OCI-M1 (cell line): ENCODE measurements at regions not wholly inside any gene's neighbourhood (a gene's known extent, or its start where the extent isn't known, plus 50 kb on each side); places are given as distances from the start of the nearest gene placed in this dataset.
"Not testable (repeated sequence)": the region's sequence is repeated elsewhere in the genome, so short reads cannot be mapped to it uniquely, and the experiment has no call there.

ENCODE experiments used
- DNase-seq: peaks from one replicate; lab custom pipeline; 2025; lab: John Stamatoyannopoulos, UW

DNA sequence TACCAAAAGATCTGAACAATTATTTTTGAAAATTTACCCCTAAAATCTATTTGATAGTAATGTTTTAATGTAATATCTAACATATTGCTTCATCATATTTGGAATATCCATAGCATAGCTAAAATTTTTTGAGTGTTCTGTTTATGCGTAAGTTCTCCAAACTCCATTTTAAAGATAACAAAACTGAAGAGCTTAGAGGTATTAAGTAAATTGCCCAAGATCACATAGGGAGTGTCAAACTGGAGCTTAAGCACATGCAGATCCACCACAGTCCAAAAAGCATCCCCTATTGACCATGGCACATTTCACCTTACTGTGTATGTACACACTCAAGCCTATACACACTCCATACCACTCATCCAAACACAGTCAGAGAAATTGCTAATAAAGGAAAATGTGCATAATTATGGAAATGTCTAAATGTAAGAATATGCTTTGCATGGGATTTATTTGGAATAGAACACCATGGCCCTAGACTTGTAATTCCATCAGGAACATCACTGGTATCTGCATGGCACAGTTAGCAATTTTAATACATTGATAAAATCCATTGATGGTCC lies 85.2 kb upstream of the TGFBR2 start:
- DNase-seq = no peak

DNA sequence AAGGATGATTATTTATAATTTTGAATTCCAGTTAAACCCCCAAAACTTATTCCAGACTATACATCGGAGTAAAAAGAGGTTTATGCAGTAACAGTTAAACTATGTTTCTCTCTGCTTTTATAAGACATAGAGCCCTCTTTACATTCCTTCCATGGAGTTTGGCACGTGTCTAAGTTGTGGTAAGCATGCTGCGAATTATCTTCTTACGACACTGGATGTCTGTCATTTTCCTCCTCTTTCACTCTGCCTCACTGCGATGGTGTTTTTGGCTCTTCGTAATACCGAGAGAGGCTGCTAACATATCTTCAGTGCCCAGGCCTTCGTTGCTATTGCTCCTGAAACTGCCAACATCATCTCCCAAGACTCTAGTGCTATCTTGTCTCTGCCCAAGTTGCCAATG lies 83.9 kb upstream of the TGFBR2 start:
- DNase-seq = no peak

DNA sequence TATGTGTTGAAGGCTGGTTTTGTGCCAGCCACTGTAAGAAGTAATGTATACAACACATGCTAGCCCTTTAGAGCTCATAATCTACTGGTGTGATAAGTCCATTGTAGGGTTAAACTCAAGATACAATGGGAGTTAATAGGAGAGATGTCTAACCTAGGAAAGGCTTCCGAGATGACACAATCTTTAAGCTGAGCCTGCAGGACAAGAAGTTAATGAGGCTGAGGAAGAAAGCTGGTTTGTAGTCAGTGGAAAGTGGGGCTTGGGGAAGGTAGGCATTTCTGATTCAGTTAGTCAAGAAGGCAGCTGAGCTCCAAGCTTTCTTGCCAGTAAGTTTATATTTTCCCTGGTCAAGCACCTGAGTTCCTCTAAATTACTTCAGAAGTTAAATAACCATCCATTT lies 83.0 kb upstream of the TGFBR2 start:
- no peak for DNase-seq

- no peak for DNase-seq
These were observed 81.9 kb upstream of the TGFBR2 start for GRCh38 chr3:30524357-30525040.

GRCh38 chr3:30526031-30526430 lies 80.4 kb upstream of the TGFBR2 start:
- DNase-seq = no peak

DNA sequence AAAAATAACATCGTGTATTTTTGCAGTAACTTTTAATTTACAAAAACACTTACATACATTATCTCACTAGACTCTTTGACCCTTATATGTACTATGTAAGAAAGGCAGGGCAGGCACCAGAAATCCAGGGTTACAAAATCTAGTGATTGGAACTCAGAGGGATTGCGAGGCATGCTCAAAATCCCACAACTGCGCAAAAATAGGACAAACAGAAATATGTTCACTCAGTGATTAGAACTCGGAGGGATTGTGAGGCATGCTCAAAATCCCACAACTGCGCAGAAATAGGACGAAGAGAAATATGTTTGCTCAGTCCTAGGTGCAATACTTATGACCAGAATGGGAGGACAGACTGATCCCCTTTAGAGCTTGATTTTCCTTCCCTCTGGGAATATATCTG lies 79.2 kb upstream of the TGFBR2 start:
- DNase-seq = no peak

- no peak for DNase-seq
These were observed 78.7 kb upstream of the TGFBR2 start for GRCh38 chr3:30527720-30528119.

GRCh38 chr3:30530084-30530483 lies 76.3 kb upstream of the TGFBR2 start:
- no peak for DNase-seq

DNA sequence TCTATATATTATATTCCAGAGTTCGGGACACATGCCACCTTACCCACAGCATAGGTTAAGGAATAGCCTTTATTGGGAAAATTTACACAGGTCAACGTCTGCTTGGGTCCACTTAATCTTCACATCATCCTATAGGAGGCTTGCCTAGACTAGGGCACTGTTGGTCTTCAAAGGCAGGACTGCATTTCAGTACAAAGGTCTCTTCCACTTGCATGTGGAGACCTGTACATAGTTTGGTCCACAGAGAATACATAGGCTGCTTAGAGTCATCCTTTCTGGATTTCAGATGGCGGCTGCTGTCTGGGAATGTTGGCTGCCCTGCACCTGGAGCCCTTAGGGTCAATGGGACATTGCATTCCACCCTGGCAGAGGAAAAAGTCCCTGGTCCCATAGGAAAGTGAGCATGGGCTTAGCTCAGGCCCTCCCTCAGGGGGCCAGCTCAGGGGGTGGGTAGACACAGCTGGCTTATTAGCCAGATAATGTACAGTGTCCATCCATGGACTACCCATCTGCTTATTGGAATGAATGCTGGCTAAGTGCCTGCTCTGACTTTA lies 75.3 kb upstream of the TGFBR2 start:
- no peak for DNase-seq

DNA sequence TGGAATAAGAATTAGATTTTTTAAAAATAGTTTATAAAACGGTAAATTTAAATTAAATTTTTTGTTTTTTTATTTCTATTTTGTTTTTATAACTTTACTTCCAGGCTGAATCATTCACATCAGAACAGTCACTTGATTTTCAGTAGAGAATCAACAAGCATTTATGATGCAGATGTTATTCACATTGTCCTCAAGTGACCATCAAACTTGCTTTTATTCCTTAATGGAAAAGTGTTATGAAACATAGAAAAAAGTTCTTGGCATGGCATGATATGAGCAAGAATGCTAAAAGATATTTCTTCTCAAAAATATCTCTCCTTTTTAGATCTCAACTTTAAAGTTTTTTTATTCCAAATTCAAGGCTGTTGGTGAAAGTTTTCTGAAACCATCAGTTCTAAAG lies 70.9 kb upstream of the TGFBR2 start:
- no peak for DNase-seq

DNA sequence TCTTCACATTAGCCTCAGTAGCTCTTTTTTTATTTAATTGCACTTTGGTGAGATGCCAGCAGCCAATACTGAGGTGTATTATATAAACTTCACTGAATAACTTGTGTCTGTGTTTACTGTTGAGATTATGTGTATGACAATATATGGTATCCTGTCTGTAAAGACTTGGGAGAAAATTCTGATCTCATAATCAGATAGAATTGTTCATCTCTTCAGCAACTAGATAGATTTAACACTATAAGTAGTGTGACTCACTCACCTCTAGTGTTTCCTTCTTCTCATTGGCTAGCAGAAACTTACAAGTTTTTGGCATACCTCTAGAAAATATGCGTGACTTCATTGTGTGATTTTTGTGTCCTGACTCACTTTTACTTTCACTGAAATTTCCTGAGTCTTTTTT lies 67.6 kb upstream of the TGFBR2 start:
- no peak for DNase-seq

DNA sequence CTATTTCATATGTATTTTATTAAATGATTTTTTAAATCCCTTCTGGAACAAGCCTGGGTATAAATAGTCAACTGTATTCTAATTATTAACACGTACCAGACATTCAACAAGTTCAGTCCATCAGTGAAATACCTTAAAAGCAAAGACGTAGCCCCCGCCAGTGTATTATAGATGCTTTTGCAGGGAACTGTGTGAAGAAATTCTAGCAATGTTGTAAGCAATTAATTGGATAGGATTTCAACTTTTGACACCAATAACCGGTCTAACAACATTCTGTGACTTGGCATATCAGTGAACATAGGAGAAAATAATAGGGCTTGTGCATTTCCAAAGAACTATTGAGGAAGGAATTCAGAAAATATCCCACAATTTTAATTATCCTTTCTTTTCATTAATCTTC lies 67.2 kb upstream of the TGFBR2 start:
- no peak for DNase-seq

GRCh38 chr3:30539772-30540171 lies 66.6 kb upstream of the TGFBR2 start:
- no peak for DNase-seq

GRCh38 chr3:30541156-30541555 lies 65.2 kb upstream of the TGFBR2 start:
- not testable (repeated sequence) for DNase-seq

DNA sequence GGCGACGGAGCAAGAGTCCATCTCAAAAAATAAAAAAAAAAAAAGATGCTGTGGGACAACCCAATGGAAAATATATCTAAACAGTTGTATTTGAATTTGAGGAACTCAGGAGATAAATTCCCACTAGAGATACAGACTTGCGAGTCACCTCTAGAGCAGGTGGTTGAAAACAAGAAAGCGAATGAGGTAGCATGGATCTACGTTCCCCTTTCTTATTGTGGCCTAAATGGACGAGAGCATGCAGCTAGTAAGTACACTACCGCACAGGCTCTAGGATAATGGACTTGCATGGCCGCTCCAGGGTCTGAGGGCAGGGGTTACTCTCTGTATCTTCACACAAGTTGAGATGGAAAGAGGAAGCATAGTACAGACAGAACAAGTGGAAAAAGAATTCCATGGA lies 63.5 kb upstream of the TGFBR2 start:
- DNase-seq = no peak

GRCh38 chr3:30544812-30545211 lies 61.6 kb upstream of the TGFBR2 start:
- DNase-seq = peak; percentile 24

DNA sequence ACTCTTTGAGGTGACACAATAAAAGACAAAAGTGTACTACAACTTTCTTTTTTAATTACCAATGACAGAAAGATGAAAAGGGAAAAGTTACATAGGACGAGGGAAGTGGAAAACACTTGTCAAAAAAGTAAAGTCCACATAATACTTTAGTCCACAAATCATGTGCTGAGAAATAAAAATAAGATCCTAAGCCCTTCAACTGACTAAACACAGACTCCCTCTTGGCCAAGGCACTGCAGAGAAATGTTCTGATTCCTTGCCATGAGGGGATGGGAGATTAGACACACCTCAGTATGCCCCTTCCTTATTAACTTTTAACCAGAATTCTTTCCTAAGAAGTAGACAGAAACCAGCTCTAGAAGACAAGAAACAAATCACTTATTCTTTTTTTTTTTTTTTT lies 59.5 kb upstream of the TGFBR2 start:
- DNase-seq = no peak

DNA sequence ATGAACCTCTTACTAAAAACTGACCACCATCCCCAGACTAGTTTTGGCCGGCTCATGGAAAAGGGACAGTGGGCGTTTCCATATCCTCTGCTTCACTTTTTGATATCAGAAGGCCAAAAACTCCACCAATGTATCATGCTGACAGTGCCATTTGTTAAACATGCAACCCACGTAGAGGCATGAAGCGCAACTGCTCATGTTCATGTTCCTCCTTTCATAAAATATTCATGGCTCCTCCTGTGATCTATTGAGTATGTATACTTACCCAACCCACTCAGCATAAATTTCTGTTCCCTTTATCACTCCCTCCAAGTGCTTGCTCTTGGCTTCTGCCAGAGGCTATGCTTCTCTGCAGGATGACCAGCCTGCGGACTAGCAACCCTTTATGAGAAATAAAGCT lies 58.7 kb upstream of the TGFBR2 start:
- no peak for DNase-seq

DNA sequence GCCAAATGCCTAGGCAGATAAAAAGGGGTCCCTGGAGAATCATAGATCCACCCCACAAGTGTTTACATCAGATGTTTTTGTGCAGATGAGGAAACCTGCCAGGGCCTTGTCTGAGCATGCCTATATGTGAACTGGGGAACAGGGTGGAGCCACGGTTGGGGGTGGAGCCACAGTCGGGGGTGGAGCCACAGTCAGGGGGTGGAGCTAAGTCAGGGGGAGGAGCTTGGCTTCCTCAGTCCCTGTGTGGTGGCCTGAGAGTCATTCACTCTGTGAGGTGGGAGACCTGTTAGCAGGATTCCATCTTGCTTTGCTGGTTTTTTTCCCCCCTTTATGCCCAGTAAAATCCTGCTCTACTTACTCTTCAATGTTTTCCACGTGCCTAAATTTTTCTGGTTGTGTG lies 57.8 kb upstream of the TGFBR2 start:
- DNase-seq = peak; percentile 79

DNA sequence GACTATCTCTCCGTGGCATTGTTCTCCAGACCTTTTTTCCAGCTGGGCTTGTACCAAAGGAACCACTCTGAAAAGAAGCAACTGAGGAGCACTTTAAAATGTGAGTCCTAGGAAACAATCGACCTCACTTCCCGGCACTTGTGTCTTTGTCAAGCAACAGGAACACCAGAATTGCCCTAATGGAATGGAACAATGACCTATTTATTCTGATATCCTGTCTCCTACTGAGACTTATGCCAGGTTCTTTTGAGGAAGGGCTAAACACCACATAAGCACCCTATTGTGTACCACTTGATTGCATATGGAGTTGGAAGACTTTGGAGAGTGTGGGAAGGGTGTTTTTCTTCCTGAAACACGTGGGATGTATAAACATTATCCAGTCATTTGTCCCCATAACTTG lies 56.8 kb upstream of the TGFBR2 start:
- DNase-seq = no peak

GRCh38 chr3:30550246-30550645 lies 56.2 kb upstream of the TGFBR2 start:
- no peak for DNase-seq

- no peak for DNase-seq
These were observed 55.1 kb upstream of the TGFBR2 start for GRCh38 chr3:30551266-30551665.

- DNase-seq = no peak
These were observed 54.5 kb upstream of the TGFBR2 start for GRCh38 chr3:30551927-30552326.
